Spleen (tissue), 11 donors: ENCODE measurements at regions not wholly inside any gene's neighbourhood (a gene's known extent, or its start where the extent isn't known, plus 50 kb on each side); places are given as distances from the start of the nearest gene placed in this dataset.
A peak's percentile ranks its signal among the peaks of the same experiment; 100 is the strongest.
"Not testable (repeated sequence)": the region's sequence is repeated elsewhere in the genome, so short reads cannot be mapped to it uniquely, and the experiment has no call there.

Source experiments
- DNase-seq: peaks from one replicate; pipeline ENCODE4 v3.0.0-alpha.2; 2020
- H3K27ac ChIP-seq, 8 donors: fragments of 200-600 bp; sonication (generic) in 7 of 8; 1 replicate in 4 of 8; 2 replicates in 4 of 8; pipeline versions ENCODE4 v1.5.0 to v1.8.0; 2016 to 2021; ENCODE audit warnings: inconsistent platforms in 4 of 8, mild to moderate bottlenecking in 4 of 8, moderate library complexity in 1 of 8
- H3K27me3 ChIP-seq, 7 donors: fragments of 200-600 bp; sonication (generic) in 6 of 7; replicated peaks in 1 of 7; 1 replicate in 4 of 7; 2 replicates in 3 of 7; pipeline versions ENCODE4 v1.5.0 to v1.8.0; 2016 to 2021; ENCODE audit warnings: inconsistent platforms in 3 of 7, mild to moderate bottlenecking in 1 of 7
- H3K36me3 ChIP-seq, 6 donors: fragments of 200-600 bp; sonication (generic) in 5 of 6; 1 replicate in 4 of 6; 2 replicates in 2 of 6; pipeline versions ENCODE4 v1.5.0 to v1.8.0; 2016 to 2021; ENCODE audit warnings: inconsistent platforms in 2 of 6
- H3K4me1 ChIP-seq, 6 donors: fragments of 200-600 bp; sonication (generic) in 5 of 6; 1 replicate in 3 of 6; 2 replicates in 3 of 6; pipeline versions ENCODE4 v1.5.0 to v1.8.0; 2016 to 2021; ENCODE audit warnings: inconsistent platforms in 3 of 6
- H3K4me3 ChIP-seq, 8 donors: fragments of 200-600 bp; sonication (generic) in 7 of 8; 1 replicate in 4 of 8; 2 replicates in 4 of 8; pipeline versions ENCODE4 v1.5.0 to v1.8.0; 2016 to 2021; ENCODE audit warnings: inconsistent platforms in 4 of 8, mild to moderate bottlenecking in 4 of 8, moderate library complexity in 2 of 8
- H3K9me3 ChIP-seq, 8 donors: fragments of 200-600 bp; sonication (generic) in 7 of 8; 1 replicate in 4 of 8; 2 replicates in 4 of 8; pipeline versions ENCODE4 v1.5.0 to v1.8.0; 2016 to 2021; ENCODE audit warnings: inconsistent platforms in 4 of 8
- CTCF ChIP-seq, 11 experiments: fragments of 200-600 bp in 7 of 11; fragments of 450-650 bp in 4 of 11; sonication (generic) in 4 of 11; IDR thresholded peaks in 8 of 11; conservative IDR thresholded peaks in 3 of 11; 1 replicate in 7 of 11; 2 replicates in 4 of 11; pipeline versions ENCODE4 v1.4.0 to v1.8.0; 2016 to 2021; ENCODE audit warnings: antibody characterized with exemption in 11 of 11, inconsistent platforms in 4 of 11, mild to moderate bottlenecking in 1 of 11
- POLR2A ChIP-seq, 3 donors: fragments of 450-650 bp; IDR thresholded peaks; one replicate each; pipeline ENCODE4 v1.5.1; 2017; ENCODE audit warnings: antibody characterized with exemption in 3 of 3, mild to moderate bottlenecking in 1 of 3
- POLR2AphosphoS5 ChIP-seq, 3 donors: sonication (generic); formaldehyde crosslinking; IDR thresholded peaks; one replicate each; pipeline ENCODE4 v1.5.1; 2017; ENCODE audit warnings: antibody characterized with exemption in 3 of 3
- WGBS, 5 donors: extraction: QIAGEN DNeasy Blood & Tissue Kit in 3 of 5; methylation state at CpG; one replicate each; pipeline versions ENCODE4 v1.1.5 to v1.1.7; 2013 to 2018; 5-methylcytosine and 5-hydroxymethylcytosine counted together
- intact Hi-C: fragments of 100-400 bp; cut with DNase I; formaldehyde crosslinking; loops from one replicate; pipeline ENCODE4 v1.15.0; 2023; ENCODE audit warnings: low total_unique reads
- donor health status: healthy with polysubstance abuse.
- donor health status: DM: no; HTN: no; CAD: no; lungs with moderate emphysema.
- donor health status: DM: no; HTN: no; CAD: no.
- donor health status: Bipolar disorder and iron deficiency.
- donor health status: healthy.
- donor health status: DM: no; HTN: no; CAD: no.
- donor health status: DM: yes; HTN: yes; CAD: no.

- WGBS, 5 donors: 70 to 94% (median 83%) methylated on average over 6 of the region's 6 CpGs
- H3K27ac ChIP-seq: no peak overlapping the region
- no peaks in the 10 kb centered on the region for H3K4me1 ChIP-seq
- no peaks in the 10 kb centered on the region for H3K27me3 ChIP-seq
- no peaks in the 10 kb centered on the region for H3K9me3 ChIP-seq
- no peak overlapping the region for H3K4me3 ChIP-seq
- no peaks in the 10 kb centered on the region for H3K36me3 ChIP-seq
- TF ChIP-seq POLR2AphosphoS5 (IDR thresholded peaks at IDR 0.05) (no peak), CTCF (IDR thresholded peaks at IDR 0.05 in 8 of 11, conservative IDR thresholded peaks at IDR 0.05 in 3 of 11) (no peak), POLR2A (IDR thresholded peaks at IDR 0.05) (no peak)
- DNase-seq: no peak
- intact Hi-C loops: no loop called here
These were observed 342.5 kb downstream of the SHQ1 start for GRCh38 chr3:72505539-72506405.

GRCh38 chr3:72497501-72497900 lies 350.7 kb downstream of the SHQ1 start:
- H3K4me3 ChIP-seq, intact Hi-C loops, H3K36me3 ChIP-seq, H3K27me3 ChIP-seq, DNase-seq, H3K9me3 ChIP-seq: not testable (repeated sequence)
- H3K4me1 ChIP-seq: peaks cover 0 to 38% (median 8%) of the 10 kb centered on the region in 6 donors
- WGBS, 5 donors: 51 to 83% (median 66%) methylated on average over 7 of the region's 7 CpGs
- H3K27ac ChIP-seq: peak overlapping the region in 5 of 8 donors; percentile 10 to 83 (median 65)

GRCh38 chr3:72496051-72496670 lies 352.1 kb downstream of the SHQ1 start:
- H3K4me1 ChIP-seq: peaks cover 0 to 40% (median 8%) of the 10 kb centered on the region in 6 donors
- no peak for TF ChIP-seq POLR2A (IDR thresholded peaks at IDR 0.05)
- no peak for TF ChIP-seq POLR2AphosphoS5 (IDR thresholded peaks at IDR 0.05)
- TF ChIP-seq CTCF (IDR thresholded peaks at IDR 0.05 in 8 of 11, conservative IDR thresholded peaks at IDR 0.05 in 3 of 11): no peak
- H3K36me3 ChIP-seq: no peaks in the 10 kb centered on the region
- H3K9me3 ChIP-seq: peaks cover 0 to 7% (median 2%) of the 10 kb centered on the region in 8 donors
- 28 to 54% (median 32%) methylated on average over 3 to 4 of the region's 4 CpGs for WGBS, 5 donors
- no peak overlapping the region for H3K4me3 ChIP-seq
- intact Hi-C loops: no loop called here
- no peaks in the 10 kb centered on the region for H3K27me3 ChIP-seq
- DNase-seq: no peak
- peak overlapping the region in 5 of 8 donors; percentile 15 to 83 (median 39) for H3K27ac ChIP-seq

- Histone ChIP-seq H3K36me3 (no peaks in the 10 kb centered on the region), H3K9me3 (peaks cover 0 to 7% (median 2%) of the 10 kb centered on the region in 8 donors), H3K4me1 (peaks cover 3 to 43% (median 12%) of the 10 kb centered on the region in 6 donors), H3K4me3 (no peak overlapping the region), H3K27ac (peak overlapping the region in 2 of 8 donors; percentile 10 to 83), H3K27me3 (no peaks in the 10 kb centered on the region)
- 14 to 54% (median 26%) methylated on average over 2 of the region's 2 CpGs for WGBS, 5 donors
- no peak for DNase-seq
- intact Hi-C loops: no loop called here
- TF ChIP-seq POLR2AphosphoS5 (IDR thresholded peaks at IDR 0.05) (no peak), CTCF (IDR thresholded peaks at IDR 0.05 in 8 of 11, conservative IDR thresholded peaks at IDR 0.05 in 3 of 11) (no peak), POLR2A (IDR thresholded peaks at IDR 0.05) (no peak)
These were observed 353.6 kb downstream of the SHQ1 start for GRCh38 chr3:72494626-72495025.
